Lower leg skin (tissue), 4 donors: ENCODE measurements at regions not wholly inside any gene's neighbourhood (a gene's known extent, or its start where the extent isn't known, plus 50 kb on each side); places are given as distances from the start of the nearest gene placed in this dataset.

Experiments
- DNase-seq, 2 donors: peaks; one replicate each; pipeline ENCODE4 v3.0.0-alpha.2; 2019; ENCODE audit warnings: low spot score in 2 of 2
- H3K4me3 ChIP-seq: fragments of 200-600 bp; sonication (generic); 2 replicates; pipeline ENCODE4 v1.5.1; 2017; ENCODE audit warnings: mild to moderate bottlenecking, low read depth; ENCODE audit not compliant: poor library complexity, severe bottlenecking
- CTCF ChIP-seq, 3 donors: fragments of 450-650 bp; IDR thresholded peaks; one replicate each; pipeline ENCODE4 v1.5.1; 2016; ENCODE audit warnings: antibody characterized with exemption in 3 of 3, mild to moderate bottlenecking in 3 of 3, moderate library complexity in 2 of 3
- POLR2A ChIP-seq, 2 donors: fragments of 450-650 bp; IDR thresholded peaks; one replicate each; pipeline ENCODE4 v1.6.1; 2016 to 2017; ENCODE audit warnings: antibody characterized with exemption in 2 of 2, mild to moderate bottlenecking in 1 of 2, moderate library complexity in 1 of 2
- whole genome bisulfite sequencing, 2 donors: methylation state at CpG; one replicate each; pipeline ENCODE4 v1.1.5; 2018; 5-methylcytosine and 5-hydroxymethylcytosine counted together
- intact Hi-C: fragments of 100-400 bp; cut with DNase I; formaldehyde crosslinking; loops from one replicate; pipeline ENCODE4 v1.15.0; 2023; ENCODE audit warnings: low total_unique reads

DNA sequence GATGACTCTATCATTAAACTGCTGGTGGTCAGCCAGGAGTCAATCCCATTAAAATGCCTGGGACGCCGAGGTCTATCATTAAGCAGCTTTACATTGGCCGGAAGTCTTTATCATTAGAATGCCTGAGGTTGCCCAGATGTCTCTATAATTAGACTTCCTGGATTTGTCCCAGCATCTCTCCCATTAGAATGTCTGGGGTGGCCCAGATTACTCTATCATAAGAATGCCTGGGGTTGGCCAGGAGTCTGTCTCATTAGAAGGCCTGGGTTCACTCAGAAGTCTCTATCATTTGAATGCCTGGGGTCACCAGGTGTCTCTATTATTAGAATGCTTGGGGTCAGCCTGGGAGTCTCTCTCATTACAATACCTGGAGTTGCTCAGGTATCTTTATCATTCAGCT lies 2227.2 kb downstream of the TP53TG3F start:
- no peak for TF ChIP-seq CTCF (IDR thresholded peaks at IDR 0.05)
- no peak for TF ChIP-seq POLR2A (IDR thresholded peaks at IDR 0.05)
- 65 to 80% methylated on average over 3 of the region's 3 CpGs for WGBS, 2 donors
- no peak for DNase-seq
- intact Hi-C loops, result no loop called here
- H3K4me3 ChIP-seq, result no peak overlapping the region

- H3K4me3 ChIP-seq, result no peak overlapping the region
- no peak for DNase-seq
- WGBS, 2 donors, result 58 to 61% methylated on average over 7 of the region's 7 CpGs
- intact Hi-C loops, result no loop called here
- TF ChIP-seq CTCF (IDR thresholded peaks at IDR 0.05) (no peak), POLR2A (IDR thresholded peaks at IDR 0.05) (no peak)
Measured at GRCh38 chr16:35687071-35687470, 2227.7 kb downstream of the TP53TG3F start.

- intact Hi-C loops, result no loop called here
- DNase-seq, result peak in 1 of 2 donors; percentile 7
- H3K4me3 ChIP-seq, result no peak overlapping the region
- 41 to 50% methylated on average over 5 of the region's 5 CpGs for WGBS, 2 donors
- TF ChIP-seq CTCF (IDR thresholded peaks at IDR 0.05) (no peak), POLR2A (IDR thresholded peaks at IDR 0.05) (no peak)
Measured at GRCh38 chr16:35687781-35688180, 2228.4 kb downstream of the TP53TG3F start.

GRCh38 chr16:35689764-35690163 lies 2230.4 kb downstream of the TP53TG3F start:
- intact Hi-C loops, result no loop called here
- 83 to 87% methylated on average over 7 of the region's 7 CpGs for WGBS, 2 donors
- DNase-seq, result no peak
- no peak overlapping the region for H3K4me3 ChIP-seq
- TF ChIP-seq POLR2A (IDR thresholded peaks at IDR 0.05) (no peak), CTCF (IDR thresholded peaks at IDR 0.05) (no peak)

DNA sequence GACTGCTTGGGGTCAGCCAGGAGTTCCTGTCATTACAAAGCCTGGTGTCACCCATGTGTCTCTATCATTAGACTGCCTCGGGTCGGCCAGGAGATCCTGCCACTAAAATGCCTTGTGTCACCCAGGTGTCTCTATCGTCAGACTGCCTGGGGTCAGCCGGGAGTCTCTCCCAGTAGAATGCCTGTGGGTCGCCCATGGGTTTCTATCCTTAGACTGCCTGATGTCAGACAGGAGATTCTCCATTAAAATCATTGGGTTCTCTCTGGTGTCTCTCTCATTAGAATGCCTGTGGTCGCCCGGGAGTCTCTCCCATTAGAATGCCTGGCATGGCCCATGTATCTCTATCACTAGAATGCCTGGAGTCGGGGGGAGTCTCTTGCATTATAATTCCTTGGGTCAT lies 2231.0 kb downstream of the TP53TG3F start:
- no peak overlapping the region for H3K4me3 ChIP-seq
- intact Hi-C loops, result no loop called here
- no peak for TF ChIP-seq CTCF (IDR thresholded peaks at IDR 0.05)
- no peak for TF ChIP-seq POLR2A (IDR thresholded peaks at IDR 0.05)
- 82 to 83% methylated on average over 8 of the region's 8 CpGs for WGBS, 2 donors
- DNase-seq, result no peak

DNA sequence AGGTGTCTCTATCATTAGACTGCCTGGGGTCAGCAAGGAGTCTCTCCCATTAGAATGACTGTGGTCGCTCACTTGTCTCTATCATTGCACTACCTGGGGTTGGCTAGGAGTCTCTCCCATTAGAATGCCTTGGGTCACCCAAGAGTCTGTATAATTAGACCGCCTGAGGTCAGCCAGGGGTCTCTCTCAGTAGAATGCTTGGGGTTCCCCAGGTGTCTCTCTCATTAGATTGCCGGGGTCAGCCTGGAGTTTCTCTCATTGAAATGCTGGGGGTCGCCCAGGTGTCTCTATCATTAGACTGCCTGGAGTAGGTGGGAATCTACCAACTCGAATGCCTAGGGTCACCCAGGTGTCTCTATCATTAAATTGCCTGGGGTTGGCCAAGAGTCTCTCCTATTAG lies 2231.6 kb downstream of the TP53TG3F start:
- no peak overlapping the region for H3K4me3 ChIP-seq
- no peak for DNase-seq
- TF ChIP-seq POLR2A (IDR thresholded peaks at IDR 0.05), result no peak
- TF ChIP-seq CTCF (IDR thresholded peaks at IDR 0.05), result no peak
- intact Hi-C loops, result no loop called here
- 56 to 59% methylated on average over 5 of the region's 5 CpGs for WGBS, 2 donors
